IMR-90 (cell line): ENCODE measurements at regions not wholly inside any gene's neighbourhood (a gene's known extent, or its start where the extent isn't known, plus 50 kb on each side); places are given as distances from the start of the nearest gene placed in this dataset.

Experiments
- CHD1 ChIP-seq: IDR thresholded peaks from 2 replicates; pipeline ENCODE4 v1.6.1; 2012; ENCODE audit warnings: low read depth, low read length, improper control_type of control experiment
- CTCF ChIP-seq: conservative IDR thresholded peaks from 2 replicates; pipeline ENCODE4 v1.5.1; 2012; ENCODE audit warnings: mild to moderate bottlenecking, low read depth, low read length, improper control_type of control experiment
- MXI1 ChIP-seq: IDR thresholded peaks from 2 replicates; pipeline ENCODE4 v1.6.1; 2012; ENCODE audit warnings: low read depth, mild to moderate bottlenecking, low read length, moderate library complexity, borderline replicate concordance
- POLR2A ChIP-seq: IDR thresholded peaks from 2 replicates; pipeline ENCODE4 v1.6.1; 2012; ENCODE audit warnings: mild to moderate bottlenecking, low read depth, low read length
- RAD21 ChIP-seq: IDR thresholded peaks from 2 replicates; pipeline ENCODE4 v1.6.1; 2012; ENCODE audit warnings: low read length, improper control_type of control experiment
- RFX5 ChIP-seq: IDR thresholded peaks from 2 replicates; pipeline ENCODE4 v1.8.0; 2012; ENCODE audit warnings: low read depth, mild to moderate bottlenecking, low read length, moderate library complexity

- TF ChIP-seq CTCF (no peak), RFX5 (no peak), RAD21 (no peak), MXI1 (no peak), CHD1 (no peak), POLR2A (no peak)
Measured at GRCh38 chr5:129398026-129398678, 61.9 kb upstream of the ADAMTS19 start.
